HL-60 (cell line): ENCODE measurements at regions not wholly inside any gene's neighbourhood (a gene's known extent, or its start where the extent isn't known, plus 50 kb on each side); places are given as distances from the start of the nearest gene placed in this dataset.

Experiments used
- DNase-seq, 2 experiments: peaks; one replicate each; pipeline ENCODE4 v3.0.0-alpha.2; 2010 to 2020; ENCODE audit warnings: low read depth in 1 of 2, low spot score in 1 of 2
- H3K27ac ChIP-seq: fragments of 250-450 bp; sonication (Bioruptor Pico); replicated peaks from 2 replicates; pipeline ENCODE4 v1.5.1; 2020; ENCODE audit warnings: mild to moderate bottlenecking, moderate library complexity
- H3K27me3 ChIP-seq: fragments of 250-450 bp; sonication (Bioruptor Pico); 2 replicates; pipeline ENCODE4 v1.5.1; 2021; ENCODE audit warnings: mild to moderate bottlenecking, moderate library complexity; ENCODE audit not compliant: insufficient read depth, poor library complexity, severe bottlenecking
- H3K4me3 ChIP-seq: replicated peaks from 2 replicates; pipeline ENCODE4 v1.5.1; 2011; ENCODE audit warnings: mild to moderate bottlenecking, control low read depth, low read length; ENCODE audit not compliant: insufficient read depth
- GABPA ChIP-seq: IDR thresholded peaks from 2 replicates; pipeline ENCODE4 v1.6.1; 2012; ENCODE audit warnings: low read depth
- POLR2AphosphoS5 ChIP-seq: IDR thresholded peaks from 2 replicates; pipeline ENCODE4 v1.6.1; 2012; ENCODE audit warnings: low read depth
- SPI1 ChIP-seq: IDR thresholded peaks from 2 replicates; pipeline ENCODE4 v1.6.1; 2012; ENCODE audit warnings: low read depth, mild to moderate bottlenecking, borderline replicate concordance
- TF ChIP-seq, protein P1 (sequence below): IDR thresholded peaks from 2 replicates; pipeline ENCODE4 v1.6.1; 2012; ENCODE audit warnings: low read depth; ENCODE audit not compliant: insufficient replicate concordance
- TF ChIP-seq, protein P2 (sequence below): IDR thresholded peaks from one replicate; pipeline ENCODE4 v1.5.1; 2011; ENCODE audit warnings: low read length, control low read depth, inconsistent platforms; ENCODE audit not compliant: insufficient read depth

DNA sequence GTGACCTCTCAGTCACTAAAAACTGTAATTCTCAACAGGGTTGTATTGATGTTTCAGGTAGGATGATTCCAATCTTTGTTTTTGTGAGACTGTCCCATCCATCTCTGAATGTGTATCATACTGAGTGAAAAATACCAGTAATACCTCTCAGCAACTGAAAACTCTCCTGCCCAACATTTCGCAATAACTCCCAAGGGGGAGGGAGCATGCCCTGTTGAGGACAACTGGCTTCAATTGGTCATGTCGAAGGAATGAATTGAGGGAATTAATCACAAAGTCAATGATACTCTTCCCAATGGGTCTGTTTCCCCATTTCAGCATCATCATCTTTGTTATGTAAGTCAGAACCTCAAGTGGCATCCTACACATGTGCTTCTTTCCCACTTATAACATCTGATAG is 102.4 kb upstream of the E2F7 start:
- H3K27ac ChIP-seq: no peak overlapping the region
- H3K27me3 ChIP-seq: no peaks in the 10 kb centered on the region
- no peak for DNase-seq
- no peak overlapping the region for H3K4me3 ChIP-seq
- TF ChIP-seq GABPA: no peak
- TF ChIP-seq, protein P1, sequence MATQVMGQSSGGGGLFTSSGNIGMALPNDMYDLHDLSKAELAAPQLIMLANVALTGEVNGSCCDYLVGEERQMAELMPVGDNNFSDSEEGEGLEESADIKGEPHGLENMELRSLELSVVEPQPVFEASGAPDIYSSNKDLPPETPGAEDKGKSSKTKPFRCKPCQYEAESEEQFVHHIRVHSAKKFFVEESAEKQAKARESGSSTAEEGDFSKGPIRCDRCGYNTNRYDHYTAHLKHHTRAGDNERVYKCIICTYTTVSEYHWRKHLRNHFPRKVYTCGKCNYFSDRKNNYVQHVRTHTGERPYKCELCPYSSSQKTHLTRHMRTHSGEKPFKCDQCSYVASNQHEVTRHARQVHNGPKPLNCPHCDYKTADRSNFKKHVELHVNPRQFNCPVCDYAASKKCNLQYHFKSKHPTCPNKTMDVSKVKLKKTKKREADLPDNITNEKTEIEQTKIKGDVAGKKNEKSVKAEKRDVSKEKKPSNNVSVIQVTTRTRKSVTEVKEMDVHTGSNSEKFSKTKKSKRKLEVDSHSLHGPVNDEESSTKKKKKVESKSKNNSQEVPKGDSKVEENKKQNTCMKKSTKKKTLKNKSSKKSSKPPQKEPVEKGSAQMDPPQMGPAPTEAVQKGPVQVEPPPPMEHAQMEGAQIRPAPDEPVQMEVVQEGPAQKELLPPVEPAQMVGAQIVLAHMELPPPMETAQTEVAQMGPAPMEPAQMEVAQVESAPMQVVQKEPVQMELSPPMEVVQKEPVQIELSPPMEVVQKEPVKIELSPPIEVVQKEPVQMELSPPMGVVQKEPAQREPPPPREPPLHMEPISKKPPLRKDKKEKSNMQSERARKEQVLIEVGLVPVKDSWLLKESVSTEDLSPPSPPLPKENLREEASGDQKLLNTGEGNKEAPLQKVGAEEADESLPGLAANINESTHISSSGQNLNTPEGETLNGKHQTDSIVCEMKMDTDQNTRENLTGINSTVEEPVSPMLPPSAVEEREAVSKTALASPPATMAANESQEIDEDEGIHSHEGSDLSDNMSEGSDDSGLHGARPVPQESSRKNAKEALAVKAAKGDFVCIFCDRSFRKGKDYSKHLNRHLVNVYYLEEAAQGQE: no peak

DNA sequence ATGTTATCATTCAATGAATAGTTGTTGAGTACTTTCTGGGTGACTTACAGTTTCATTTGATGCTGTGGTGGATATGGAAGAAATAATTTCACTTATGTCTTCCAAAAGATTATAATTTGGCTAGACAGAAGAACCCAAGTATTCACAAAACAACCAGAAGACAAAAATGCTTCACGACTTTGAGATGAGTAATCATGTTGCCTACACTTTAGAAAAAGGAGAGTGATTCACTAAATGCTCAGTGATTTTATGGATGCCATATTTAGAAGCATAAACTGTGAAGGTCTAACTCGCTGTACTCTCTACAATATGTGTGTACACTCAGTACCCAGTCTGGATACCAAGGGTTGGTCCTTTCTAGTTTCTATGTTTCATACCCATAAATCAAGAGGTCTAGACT is 101.3 kb upstream of the E2F7 start:
- Histone ChIP-seq H3K4me3 (no peak overlapping the region), H3K27ac (no peak overlapping the region), H3K27me3 (no peaks in the 10 kb centered on the region)
- no peak for DNase-seq
- TF ChIP-seq POLR2AphosphoS5 (no peak), GABPA (no peak), SPI1 (no peak)
- TF ChIP-seq, protein P2, sequence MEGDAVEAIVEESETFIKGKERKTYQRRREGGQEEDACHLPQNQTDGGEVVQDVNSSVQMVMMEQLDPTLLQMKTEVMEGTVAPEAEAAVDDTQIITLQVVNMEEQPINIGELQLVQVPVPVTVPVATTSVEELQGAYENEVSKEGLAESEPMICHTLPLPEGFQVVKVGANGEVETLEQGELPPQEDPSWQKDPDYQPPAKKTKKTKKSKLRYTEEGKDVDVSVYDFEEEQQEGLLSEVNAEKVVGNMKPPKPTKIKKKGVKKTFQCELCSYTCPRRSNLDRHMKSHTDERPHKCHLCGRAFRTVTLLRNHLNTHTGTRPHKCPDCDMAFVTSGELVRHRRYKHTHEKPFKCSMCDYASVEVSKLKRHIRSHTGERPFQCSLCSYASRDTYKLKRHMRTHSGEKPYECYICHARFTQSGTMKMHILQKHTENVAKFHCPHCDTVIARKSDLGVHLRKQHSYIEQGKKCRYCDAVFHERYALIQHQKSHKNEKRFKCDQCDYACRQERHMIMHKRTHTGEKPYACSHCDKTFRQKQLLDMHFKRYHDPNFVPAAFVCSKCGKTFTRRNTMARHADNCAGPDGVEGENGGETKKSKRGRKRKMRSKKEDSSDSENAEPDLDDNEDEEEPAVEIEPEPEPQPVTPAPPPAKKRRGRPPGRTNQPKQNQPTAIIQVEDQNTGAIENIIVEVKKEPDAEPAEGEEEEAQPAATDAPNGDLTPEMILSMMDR: no peak
- TF ChIP-seq, protein P1: no peak

DNA sequence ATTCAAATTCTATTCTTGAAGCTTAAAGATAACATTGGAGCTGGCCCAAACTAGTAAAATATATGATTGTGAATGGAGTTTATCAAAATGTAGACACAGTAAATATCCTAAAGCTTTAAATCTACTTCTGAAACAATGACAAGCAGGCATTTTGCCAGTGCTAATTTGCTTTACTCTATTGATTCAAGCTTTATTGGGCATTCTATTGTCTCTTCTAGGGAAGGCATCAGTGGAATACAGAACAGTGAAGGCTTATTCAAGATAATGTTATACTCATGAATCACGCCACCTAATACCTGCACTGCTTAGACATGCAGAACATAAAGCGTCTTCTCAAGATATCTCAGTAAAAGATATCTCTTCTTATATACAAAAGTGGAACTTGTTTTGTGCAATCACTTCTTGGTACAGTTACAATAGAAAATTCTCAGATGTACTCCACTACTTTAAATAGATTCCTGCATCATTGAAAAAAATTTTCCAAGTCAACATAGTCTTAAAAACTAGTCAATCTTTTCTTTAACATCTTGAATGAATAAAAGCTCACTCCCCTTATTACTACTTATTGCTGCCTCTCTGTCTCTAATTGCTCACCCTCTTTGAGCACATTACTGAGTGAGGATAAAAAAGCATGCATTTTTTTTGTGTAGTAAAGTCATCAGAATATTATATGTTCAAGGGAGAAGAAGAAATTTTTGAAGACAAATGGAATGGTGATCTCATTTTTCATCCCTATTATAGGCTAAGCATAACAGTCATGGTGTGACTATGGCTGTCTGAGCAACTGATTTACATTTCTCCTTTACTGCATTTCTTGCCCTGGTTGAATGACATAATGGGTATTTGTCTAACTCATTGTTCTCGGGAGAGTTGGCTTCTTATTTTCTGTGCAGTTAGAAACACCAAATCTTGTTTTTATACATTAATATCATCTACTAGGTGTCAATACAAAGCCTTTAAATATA is 98.0 kb upstream of the E2F7 start:
- Histone ChIP-seq H3K27ac (no peak overlapping the region), H3K27me3 (no peaks in the 10 kb centered on the region), H3K4me3 (no peak overlapping the region)
- TF ChIP-seq, protein P1: no peak
- TF ChIP-seq POLR2AphosphoS5 (no peak), GABPA (no peak), SPI1 (no peak)
- TF ChIP-seq, protein P2: no peak
- no peak for DNase-seq
